ENCODE measurements at regions not wholly inside any gene's neighbourhood (a gene's known extent, or its start where the extent isn't known, plus 50 kb on each side); places are given as distances from the start of the nearest gene placed in this dataset.
"Not testable (repeated sequence)": the region's sequence is repeated elsewhere in the genome, so short reads cannot be mapped to it uniquely, and the experiment has no call there.

DNA sequence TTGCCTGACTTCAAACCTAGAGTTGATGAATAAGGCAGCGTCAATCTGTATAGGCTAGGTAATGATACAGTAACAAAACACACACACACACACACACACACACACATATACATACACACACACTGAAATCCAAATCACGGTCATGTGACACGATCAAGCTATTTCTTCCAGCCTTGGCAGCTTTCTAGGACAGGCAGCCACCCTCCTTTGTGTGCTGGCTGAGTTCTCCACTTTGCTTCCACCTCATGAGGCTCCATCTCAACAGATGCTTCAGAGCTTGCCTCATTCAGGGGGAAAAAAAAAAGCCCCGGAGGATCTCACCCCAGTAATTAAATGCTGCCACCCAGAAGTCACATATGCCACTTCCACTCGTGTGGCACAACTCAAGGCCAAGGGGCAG, 217.9 kb downstream of the NPIPA8 start:
- not testable (repeated sequence) for H3K36me3 Mint-ChIP-seq; H3K9me3 Mint-ChIP-seq (ENCODE audit: low read depth); H3K4me1 Mint-ChIP-seq (ENCODE audit: low read depth); H3K27me3 Mint-ChIP-seq; H3K27ac Mint-ChIP-seq; H3K4me3 Mint-ChIP-seq

DNA sequence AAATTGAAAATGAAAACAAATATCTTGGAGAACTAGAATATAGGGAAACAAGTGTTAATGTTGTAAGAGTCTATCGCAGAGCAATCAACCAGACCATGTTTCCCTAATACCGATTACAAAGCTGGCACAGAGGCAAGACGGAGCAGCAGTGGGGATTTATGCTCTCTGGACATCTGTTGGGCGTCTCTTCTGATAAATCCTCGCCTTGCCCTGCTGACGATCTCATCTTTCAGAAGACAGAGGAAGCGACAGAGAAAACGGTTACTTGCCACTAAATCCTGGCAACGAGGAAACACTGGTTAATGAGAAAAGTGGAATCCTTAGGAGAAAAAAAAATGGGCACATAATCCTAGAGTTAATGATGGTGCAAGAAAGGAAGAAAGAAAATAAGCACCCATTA, 218.5 kb downstream of the NPIPA8 start:
- not testable (repeated sequence) for H3K4me1 Mint-ChIP-seq (ENCODE audit: low read depth); H3K36me3 Mint-ChIP-seq; H3K27ac Mint-ChIP-seq; H3K9me3 Mint-ChIP-seq (ENCODE audit: low read depth); H3K27me3 Mint-ChIP-seq; H3K4me3 Mint-ChIP-seq

DNA sequence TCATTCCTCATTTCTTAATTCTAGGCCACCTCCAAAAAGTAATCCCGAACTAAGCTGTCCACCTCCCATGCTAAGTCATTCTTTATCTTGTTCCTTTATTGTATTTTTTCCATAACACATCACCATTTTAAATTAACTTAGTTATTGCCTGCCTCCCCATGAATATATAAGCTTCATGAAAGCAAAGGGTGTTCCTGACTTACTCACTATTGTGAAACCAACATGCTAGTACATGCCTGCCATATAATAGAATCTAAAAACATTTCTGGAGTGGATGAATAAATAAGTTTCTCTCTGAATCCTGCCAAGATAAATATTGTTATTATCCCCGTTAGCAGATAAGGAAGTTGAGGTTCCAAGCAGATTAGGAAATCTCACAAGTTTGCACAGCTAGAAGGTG, 232.1 kb downstream of the NPIPA8 start:
- H3K27ac Mint-ChIP-seq; H3K4me3 Mint-ChIP-seq; H3K9me3 Mint-ChIP-seq (ENCODE audit: low read depth); H3K4me1 Mint-ChIP-seq (ENCODE audit: low read depth); H3K36me3 Mint-ChIP-seq; H3K27me3 Mint-ChIP-seq: not testable (repeated sequence)

DNA sequence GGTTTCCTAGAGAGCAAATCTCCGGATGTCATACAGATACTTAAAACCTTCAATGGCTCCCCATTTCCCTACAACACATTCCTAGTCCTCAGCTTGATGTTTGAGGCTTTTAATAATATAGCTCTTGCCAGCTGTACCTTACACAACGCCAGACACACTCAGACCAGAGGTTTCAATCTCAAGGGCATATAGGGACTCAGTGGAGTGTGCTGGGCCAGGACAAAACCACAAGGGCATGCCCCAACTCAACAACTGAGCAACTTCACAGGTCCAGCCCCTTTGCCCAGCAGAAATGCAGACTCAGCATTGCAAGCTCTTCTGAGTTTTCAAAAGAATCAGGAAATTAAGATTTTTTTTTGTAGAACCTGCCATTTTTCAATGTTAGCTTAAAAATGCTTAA, 235.5 kb downstream of the NPIPA8 start:
- H3K27ac Mint-ChIP-seq; H3K9me3 Mint-ChIP-seq (ENCODE audit: low read depth); H3K4me1 Mint-ChIP-seq (ENCODE audit: low read depth); H3K27me3 Mint-ChIP-seq; H3K36me3 Mint-ChIP-seq; H3K4me3 Mint-ChIP-seq: not testable (repeated sequence)

DNA sequence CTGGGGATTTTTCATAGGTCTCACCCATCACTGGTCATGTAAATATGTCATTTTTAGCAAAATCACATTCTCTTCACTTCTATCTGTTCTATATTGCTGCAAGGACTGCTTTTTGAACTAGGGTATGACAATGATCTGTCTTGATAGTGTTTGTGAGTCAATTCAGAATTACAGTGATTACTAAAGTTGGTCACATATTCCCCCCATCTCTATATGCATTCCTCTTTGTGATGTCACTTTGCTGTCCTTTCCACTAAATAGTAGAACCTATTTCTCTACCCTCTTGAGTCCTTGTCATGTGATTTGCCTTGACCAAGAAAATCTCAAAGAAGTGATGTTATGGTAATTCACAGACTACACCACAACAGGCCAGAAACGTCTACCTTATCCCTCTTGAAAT, 243.9 kb downstream of the NPIPA8 start:
- H3K27ac Mint-ChIP-seq; H3K27me3 Mint-ChIP-seq; H3K9me3 Mint-ChIP-seq (ENCODE audit: low read depth); H3K36me3 Mint-ChIP-seq; H3K4me3 Mint-ChIP-seq; H3K4me1 Mint-ChIP-seq (ENCODE audit: low read depth): not testable (repeated sequence)

DNA sequence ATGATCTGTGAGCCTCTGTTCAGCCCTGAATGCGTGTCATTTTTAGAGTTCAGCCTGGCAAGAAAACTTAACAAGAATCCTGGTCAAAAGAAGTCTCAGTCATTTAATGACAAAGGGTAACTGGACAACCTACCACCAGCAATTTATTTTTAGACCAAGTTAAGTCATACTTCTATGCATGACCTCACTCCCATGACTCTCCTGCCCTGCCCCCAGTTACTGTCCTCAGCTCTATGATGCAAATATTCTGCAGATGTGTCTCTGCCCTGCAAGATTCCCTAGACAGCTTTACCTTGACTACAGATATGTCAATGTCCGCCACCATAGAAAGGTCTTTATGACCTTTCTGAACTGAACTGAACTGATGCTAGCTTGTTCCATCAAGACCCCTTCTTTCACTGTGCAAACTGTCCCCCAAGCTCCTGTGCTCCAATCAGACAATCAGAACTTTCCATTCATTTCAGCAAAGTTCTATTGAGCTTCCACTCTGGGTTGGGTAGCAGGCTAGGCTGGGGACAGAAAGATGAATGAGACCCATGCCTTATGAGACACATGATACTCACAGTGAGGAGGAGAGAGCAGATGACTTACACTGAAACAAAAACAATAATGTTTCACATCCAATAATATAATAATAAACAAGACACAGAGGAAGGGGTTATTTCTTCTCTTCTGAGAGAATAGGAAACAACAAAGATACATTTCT, 255.7 kb downstream of the NPIPA8 start:
- not testable (repeated sequence) for H3K36me3 Mint-ChIP-seq; H3K9me3 Mint-ChIP-seq (ENCODE audit: low read depth); H3K27me3 Mint-ChIP-seq; H3K4me1 Mint-ChIP-seq (ENCODE audit: low read depth); H3K27ac Mint-ChIP-seq; H3K4me3 Mint-ChIP-seq

DNA sequence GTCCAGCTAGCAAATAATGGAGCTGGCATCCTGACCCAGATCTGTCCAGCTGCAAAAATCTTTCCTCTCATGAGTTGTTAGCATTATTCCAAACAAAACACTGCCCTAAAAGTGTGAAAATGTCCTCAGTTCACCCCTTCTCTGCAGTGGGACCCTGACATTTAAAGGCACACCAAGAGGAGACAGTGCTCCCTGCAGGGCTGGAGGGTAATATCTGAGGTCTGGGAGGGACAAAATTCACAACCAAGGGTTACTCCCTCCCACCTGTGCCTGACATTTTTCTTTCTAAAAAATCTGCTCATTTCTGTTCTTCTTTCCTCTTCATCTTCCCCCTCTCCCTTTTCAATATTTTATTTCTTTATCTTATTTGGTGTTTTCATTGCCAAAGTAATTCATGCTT, 258.6 kb downstream of the NPIPA8 start:
- not testable (repeated sequence) for H3K27ac Mint-ChIP-seq; H3K9me3 Mint-ChIP-seq (ENCODE audit: low read depth); H3K36me3 Mint-ChIP-seq; H3K27me3 Mint-ChIP-seq; H3K4me1 Mint-ChIP-seq (ENCODE audit: low read depth); H3K4me3 Mint-ChIP-seq

DNA sequence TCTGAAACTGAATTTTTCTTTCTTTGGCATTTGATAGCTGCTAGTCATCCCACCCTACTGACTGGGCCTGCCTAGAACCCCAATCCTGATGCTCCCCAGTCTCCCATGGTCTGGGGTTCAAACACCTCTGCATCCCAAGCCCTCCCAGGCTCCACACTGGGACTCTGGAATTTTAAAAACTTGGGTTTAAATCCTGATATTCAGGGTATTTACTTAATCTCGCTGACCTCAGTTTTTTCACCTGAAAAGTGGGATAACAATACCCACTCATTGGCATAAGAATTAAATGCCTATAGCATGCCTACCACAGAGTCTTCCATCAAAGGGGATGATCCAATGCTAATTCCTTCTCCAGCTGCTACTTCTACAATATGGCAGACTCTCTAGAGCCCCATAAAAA, 264.4 kb downstream of the NPIPA8 start:
- no peaks in the 10 kb centered on the region for H3K27me3 Mint-ChIP-seq
- no peaks in the 10 kb centered on the region for H3K4me1 Mint-ChIP-seq (ENCODE audit: low read depth)
- no peak overlapping the region for H3K4me3 Mint-ChIP-seq
- no peaks in the 10 kb centered on the region for H3K36me3 Mint-ChIP-seq
- no peak overlapping the region for H3K27ac Mint-ChIP-seq
- H3K9me3 Mint-ChIP-seq (ENCODE audit: low read depth), result peaks cover 10% of the 10 kb centered on the region

DNA sequence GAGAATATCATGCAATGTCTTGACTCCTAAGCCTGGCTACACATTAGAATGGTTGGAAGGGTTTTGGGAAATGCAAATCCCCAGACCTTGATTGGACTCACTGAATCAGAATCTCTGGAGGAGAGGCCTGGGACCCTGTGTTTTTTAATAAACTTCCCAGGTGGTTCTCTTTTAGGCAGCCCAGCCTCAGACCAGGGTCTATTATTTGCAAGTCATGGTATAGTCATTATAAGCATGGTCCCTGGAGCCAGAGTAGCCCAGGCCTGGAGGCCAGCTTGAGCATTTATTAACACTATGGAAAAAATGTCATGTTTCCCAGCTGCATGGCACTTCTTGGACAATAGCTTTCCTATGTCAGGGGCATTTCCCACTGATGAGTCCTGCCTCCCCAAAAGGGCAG, 266.9 kb downstream of the NPIPA8 start:
- H3K4me1 Mint-ChIP-seq (ENCODE audit: low read depth), result no peaks in the 10 kb centered on the region
- H3K27me3 Mint-ChIP-seq, result peaks cover 2% of the 10 kb centered on the region
- H3K4me3 Mint-ChIP-seq, result no peak overlapping the region
- no peak overlapping the region for H3K27ac Mint-ChIP-seq
- H3K9me3 Mint-ChIP-seq (ENCODE audit: low read depth), result peaks cover 10% of the 10 kb centered on the region
- H3K36me3 Mint-ChIP-seq, result no peaks in the 10 kb centered on the region

DNA sequence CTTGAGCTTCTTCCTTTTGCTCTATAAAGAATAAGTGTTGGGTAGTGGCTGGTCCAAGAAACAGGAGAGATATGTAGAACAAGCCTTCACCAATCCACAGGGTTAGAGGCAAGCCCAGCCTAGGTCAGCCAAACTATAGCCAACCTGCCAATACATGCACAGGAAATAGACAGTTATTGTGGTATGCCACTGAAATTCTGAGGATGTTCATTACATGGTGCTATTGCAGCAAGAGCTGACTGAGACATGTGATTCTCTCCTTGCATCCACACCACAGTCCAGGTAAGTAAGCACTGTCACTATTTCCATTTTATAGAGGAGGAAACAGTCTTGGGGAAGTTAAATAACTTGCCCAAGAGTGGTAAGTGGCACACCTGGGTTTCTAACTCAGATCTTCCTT, 268.1 kb downstream of the NPIPA8 start:
- Mint-ChIP-seq H3K9me3 (ENCODE audit: low read depth) (peaks cover 10% of the 10 kb centered on the region), H3K36me3 (no peaks in the 10 kb centered on the region), H3K27ac (no peak overlapping the region), H3K4me1 (ENCODE audit: low read depth) (no peaks in the 10 kb centered on the region), H3K4me3 (no peak overlapping the region), H3K27me3 (peaks cover 3% of the 10 kb centered on the region)

DNA sequence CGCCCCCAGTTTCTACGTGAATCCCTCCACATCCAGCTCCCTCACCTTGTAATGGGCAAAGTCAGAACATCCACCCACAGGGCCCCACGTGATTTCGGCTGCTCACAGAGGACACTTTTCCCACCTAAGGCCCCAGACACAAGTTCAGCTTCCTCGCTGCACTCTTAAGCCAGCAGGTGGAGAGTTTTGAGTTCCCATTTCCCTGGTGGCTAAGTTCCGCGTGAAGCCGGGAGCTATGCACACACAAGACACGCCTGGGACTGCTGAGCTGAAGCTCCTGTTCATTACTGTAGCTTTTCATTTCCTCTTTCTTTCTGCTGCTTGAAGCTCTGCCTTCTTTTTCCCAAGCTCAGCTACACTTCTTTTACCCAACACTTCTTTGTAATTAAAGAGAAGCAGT, 273.8 kb downstream of the NPIPA8 start:
- H3K4me3 Mint-ChIP-seq, result no peak overlapping the region
- H3K36me3 Mint-ChIP-seq, result no peaks in the 10 kb centered on the region
- H3K9me3 Mint-ChIP-seq (ENCODE audit: low read depth), result no peaks in the 10 kb centered on the region
- no peak overlapping the region for H3K27ac Mint-ChIP-seq
- peaks cover 14% of the 10 kb centered on the region for H3K27me3 Mint-ChIP-seq
- no peaks in the 10 kb centered on the region for H3K4me1 Mint-ChIP-seq (ENCODE audit: low read depth)

DNA sequence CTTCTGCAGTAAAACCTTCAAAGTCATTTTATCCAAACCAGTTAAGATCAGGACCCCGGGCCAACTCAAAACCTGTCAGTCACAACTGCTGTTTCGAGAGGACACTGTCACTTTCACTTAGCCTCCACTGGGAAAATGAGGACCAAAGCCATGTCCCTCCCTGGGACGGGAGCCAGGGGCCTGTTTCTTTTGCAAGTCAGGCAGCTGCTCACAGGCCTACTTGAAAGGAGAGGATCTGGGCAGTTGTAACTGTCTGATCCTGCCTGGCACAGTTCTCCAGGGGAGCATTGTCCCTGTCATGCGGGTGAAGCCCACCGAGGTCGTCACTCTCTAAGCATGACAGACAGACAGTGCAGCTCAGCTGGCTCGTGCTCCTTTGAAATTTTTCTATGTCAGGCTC, 276.2 kb downstream of the NPIPA8 start:
- Mint-ChIP-seq H3K9me3 (ENCODE audit: low read depth) (no peaks in the 10 kb centered on the region), H3K36me3 (no peaks in the 10 kb centered on the region), H3K4me3 (no peak overlapping the region), H3K27me3 (peaks cover 15% of the 10 kb centered on the region), H3K4me1 (ENCODE audit: low read depth) (no peaks in the 10 kb centered on the region), H3K27ac (no peak overlapping the region)

DNA sequence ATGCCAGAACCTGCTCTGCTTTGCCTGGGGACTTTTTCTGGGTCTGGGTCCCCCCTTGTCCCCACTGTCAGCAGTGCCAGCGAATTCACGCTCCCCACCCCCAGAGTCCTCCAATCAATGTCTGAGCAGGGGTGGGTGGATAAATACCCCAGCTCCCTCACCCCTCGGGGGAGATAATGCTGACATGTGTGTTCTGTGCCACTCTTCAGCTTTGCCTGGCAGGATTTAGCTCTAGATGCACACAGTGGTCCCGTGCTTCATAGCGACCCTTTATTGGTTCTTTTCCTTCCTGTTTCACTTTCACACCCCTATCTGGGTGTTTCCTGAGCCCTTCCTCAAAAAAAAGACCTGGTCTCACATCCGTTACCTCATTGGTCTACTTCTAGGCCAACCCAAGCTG, 277.0 kb downstream of the NPIPA8 start:
- no peak overlapping the region for H3K27ac Mint-ChIP-seq
- H3K36me3 Mint-ChIP-seq, result no peaks in the 10 kb centered on the region
- H3K9me3 Mint-ChIP-seq (ENCODE audit: low read depth), result no peaks in the 10 kb centered on the region
- H3K4me1 Mint-ChIP-seq (ENCODE audit: low read depth), result no peaks in the 10 kb centered on the region
- no peak overlapping the region for H3K4me3 Mint-ChIP-seq
- peaks cover 13% of the 10 kb centered on the region for H3K27me3 Mint-ChIP-seq

DNA sequence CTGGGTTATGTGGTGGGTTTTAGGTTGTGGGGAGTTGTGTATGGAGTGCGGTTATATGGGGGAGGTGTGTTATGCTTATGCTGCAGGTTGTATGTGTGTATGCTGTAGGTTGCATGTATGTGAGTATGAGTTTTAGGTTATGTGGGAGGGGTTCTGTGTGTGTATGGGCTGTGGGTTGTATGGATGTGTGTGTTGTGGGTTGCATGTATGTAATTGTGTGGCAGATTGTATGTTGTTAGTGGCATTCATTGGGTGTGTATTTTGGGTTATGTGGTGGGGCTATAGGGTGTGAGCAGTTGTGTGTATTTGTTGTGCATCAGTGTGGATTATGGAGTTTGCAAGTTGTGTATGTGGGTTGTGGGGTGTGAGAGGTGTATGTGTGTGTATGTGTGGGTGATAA, 277.4 kb downstream of the NPIPA8 start:
- Mint-ChIP-seq H3K4me3 (no peak overlapping the region), H3K4me1 (ENCODE audit: low read depth) (no peaks in the 10 kb centered on the region), H3K9me3 (ENCODE audit: low read depth) (no peaks in the 10 kb centered on the region), H3K36me3 (no peaks in the 10 kb centered on the region), H3K27ac (no peak overlapping the region), H3K27me3 (peaks cover 12% of the 10 kb centered on the region)

DNA sequence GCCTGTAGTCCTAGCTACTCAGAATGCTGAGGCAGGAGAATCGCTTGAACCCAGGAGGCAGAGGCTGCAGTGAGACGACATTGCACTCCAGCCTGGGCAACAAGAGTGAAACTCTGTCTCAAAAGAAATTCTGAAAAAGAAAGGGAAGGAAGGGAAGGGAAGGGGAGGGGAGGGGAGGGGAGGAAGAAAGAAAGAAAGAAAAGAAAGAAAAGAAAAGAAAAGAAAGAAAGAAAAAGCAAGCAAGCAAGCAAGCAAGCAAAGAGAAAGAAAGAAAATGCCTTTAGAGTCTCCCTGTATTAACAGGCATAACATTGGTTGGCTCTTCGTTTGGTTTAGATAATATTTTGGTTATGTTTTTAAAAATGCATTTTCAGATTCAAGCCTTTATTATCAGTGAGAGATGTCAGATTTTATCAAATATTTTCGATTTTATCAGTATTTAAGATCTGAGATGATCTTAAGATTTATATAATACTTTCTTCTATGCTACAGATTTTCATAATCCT, 281.1 kb downstream of the NPIPA8 start:
- no peak overlapping the region for H3K4me3 Mint-ChIP-seq
- H3K4me1 Mint-ChIP-seq (ENCODE audit: low read depth), result no peaks in the 10 kb centered on the region
- H3K9me3 Mint-ChIP-seq (ENCODE audit: low read depth), result no peaks in the 10 kb centered on the region
- H3K36me3 Mint-ChIP-seq, result no peaks in the 10 kb centered on the region
- peaks cover 11% of the 10 kb centered on the region for H3K27me3 Mint-ChIP-seq
- H3K27ac Mint-ChIP-seq, result no peak overlapping the region

DNA sequence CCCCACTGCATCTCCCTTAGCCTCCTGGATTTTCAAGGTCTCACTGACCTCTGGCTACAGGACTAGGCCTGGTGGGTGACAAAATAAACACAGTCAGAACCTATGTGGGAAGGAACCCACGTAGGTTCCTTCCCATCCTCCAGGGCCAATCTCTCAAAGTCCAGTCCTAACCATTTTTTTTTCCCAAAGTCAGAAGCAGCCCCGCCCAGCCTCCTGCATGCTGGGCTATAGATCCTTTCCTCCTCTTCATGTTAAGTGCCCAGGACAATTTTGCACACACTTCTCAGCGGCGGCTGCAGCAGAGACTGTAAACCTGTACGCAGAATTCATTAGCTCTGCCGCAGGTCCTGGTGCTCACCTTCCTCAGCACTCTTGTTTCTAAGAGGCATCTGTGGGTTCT, 285.8 kb downstream of the NPIPA8 start:
- Mint-ChIP-seq H3K4me3 (no peak overlapping the region), H3K27ac (no peak overlapping the region), H3K4me1 (ENCODE audit: low read depth) (no peaks in the 10 kb centered on the region), H3K9me3 (ENCODE audit: low read depth) (no peaks in the 10 kb centered on the region), H3K36me3 (no peaks in the 10 kb centered on the region), H3K27me3 (peaks cover 6% of the 10 kb centered on the region)

Data from activated naive CD8-positive, alpha-beta T cell (primary cell).